ENCODE measurements at regions not wholly inside any gene's neighbourhood (a gene's known extent, or its start where the extent isn't known, plus 50 kb on each side); places are given as distances from the start of the nearest gene placed in this dataset.

DNA sequence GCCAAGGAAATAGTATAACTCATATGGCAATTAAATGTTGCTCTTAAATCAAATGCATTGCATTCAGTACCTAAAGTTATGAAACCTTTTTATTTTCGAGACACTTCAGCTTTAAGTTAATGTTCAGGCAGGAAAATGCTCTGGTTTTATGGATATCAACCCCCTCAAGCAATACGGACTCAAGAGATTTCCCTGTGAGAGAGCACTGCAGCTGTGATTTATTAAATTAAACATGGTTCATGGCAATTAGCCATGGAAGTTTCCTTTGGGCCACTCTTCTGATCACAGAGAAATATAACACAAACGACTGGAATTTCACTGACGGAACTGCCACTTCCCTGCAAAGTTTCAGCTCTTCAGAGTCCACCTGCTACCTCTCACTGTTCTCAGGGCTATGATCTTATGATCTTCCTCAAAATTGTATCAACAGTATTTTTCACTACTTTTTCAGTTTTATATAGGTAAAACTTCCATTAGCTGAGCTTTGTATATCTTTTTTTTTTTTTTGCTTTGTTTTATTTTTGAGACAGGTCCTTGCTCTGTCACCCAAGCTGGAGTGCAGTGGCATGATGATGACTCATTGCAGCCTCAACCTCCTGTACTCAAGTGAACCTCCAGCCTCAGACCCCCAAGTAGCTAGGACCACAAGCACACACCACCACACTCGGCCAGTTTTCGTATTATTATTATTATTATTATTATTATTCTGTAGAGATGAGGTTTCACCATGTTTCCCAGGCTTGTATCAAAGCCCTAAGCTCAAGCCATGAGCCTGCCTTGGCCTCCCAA, 923.1 kb upstream of the TMPRSS15 start:
- no peak for DNase-seq (ENCODE audit: low read depth)
- no peak overlapping the region for H3K4me3 ChIP-seq (ENCODE audit: low read depth, low read length)
- TF ChIP-seq MYC (IDR thresholded peaks at IDR 0.05; ENCODE audit: low read depth, low read length): no peak
- TF ChIP-seq, protein P1, sequence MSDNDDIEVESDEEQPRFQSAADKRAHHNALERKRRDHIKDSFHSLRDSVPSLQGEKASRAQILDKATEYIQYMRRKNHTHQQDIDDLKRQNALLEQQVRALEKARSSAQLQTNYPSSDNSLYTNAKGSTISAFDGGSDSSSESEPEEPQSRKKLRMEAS (IDR thresholded peaks at IDR 0.05; ENCODE audit: low read depth, low read length): no peak
- TF ChIP-seq, protein P2, sequence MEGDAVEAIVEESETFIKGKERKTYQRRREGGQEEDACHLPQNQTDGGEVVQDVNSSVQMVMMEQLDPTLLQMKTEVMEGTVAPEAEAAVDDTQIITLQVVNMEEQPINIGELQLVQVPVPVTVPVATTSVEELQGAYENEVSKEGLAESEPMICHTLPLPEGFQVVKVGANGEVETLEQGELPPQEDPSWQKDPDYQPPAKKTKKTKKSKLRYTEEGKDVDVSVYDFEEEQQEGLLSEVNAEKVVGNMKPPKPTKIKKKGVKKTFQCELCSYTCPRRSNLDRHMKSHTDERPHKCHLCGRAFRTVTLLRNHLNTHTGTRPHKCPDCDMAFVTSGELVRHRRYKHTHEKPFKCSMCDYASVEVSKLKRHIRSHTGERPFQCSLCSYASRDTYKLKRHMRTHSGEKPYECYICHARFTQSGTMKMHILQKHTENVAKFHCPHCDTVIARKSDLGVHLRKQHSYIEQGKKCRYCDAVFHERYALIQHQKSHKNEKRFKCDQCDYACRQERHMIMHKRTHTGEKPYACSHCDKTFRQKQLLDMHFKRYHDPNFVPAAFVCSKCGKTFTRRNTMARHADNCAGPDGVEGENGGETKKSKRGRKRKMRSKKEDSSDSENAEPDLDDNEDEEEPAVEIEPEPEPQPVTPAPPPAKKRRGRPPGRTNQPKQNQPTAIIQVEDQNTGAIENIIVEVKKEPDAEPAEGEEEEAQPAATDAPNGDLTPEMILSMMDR (IDR thresholded peaks at IDR 0.05; ENCODE audit: low read depth, low read length): no peak
- no peak for TF ChIP-seq POLR2A (IDR thresholded peaks at IDR 0.05; ENCODE audit: extremely low read depth, insufficient read length)

DNA sequence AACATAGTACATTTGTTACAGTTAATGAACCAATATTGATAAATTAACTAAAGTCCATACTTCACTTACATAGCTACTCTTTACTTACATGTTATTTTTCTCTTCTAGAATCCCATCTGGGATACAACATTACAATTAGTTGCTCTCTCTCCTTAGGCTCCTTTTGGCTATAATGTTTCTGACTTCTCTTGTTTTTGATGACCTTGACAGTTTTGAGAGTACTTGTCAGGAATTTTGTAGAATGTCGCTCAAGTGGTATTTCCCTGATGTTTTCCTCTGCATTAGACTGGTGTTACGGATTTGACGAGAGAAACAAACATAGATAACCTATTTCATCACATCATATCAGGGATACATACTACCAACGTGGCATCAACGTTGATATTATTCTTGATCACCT, 925.4 kb upstream of the TMPRSS15 start:
- TF ChIP-seq MYC (IDR thresholded peaks at IDR 0.05; ENCODE audit: low read depth, low read length) (no peak), POLR2A (IDR thresholded peaks at IDR 0.05; ENCODE audit: extremely low read depth, insufficient read length) (no peak)
- TF ChIP-seq, protein P2 (IDR thresholded peaks at IDR 0.05; ENCODE audit: low read depth, low read length): no peak
- TF ChIP-seq, protein P1 (IDR thresholded peaks at IDR 0.05; ENCODE audit: low read depth, low read length): no peak
- DNase-seq (ENCODE audit: low read depth): no peak
- H3K4me3 ChIP-seq (ENCODE audit: low read depth, low read length): no peak overlapping the region

DNA sequence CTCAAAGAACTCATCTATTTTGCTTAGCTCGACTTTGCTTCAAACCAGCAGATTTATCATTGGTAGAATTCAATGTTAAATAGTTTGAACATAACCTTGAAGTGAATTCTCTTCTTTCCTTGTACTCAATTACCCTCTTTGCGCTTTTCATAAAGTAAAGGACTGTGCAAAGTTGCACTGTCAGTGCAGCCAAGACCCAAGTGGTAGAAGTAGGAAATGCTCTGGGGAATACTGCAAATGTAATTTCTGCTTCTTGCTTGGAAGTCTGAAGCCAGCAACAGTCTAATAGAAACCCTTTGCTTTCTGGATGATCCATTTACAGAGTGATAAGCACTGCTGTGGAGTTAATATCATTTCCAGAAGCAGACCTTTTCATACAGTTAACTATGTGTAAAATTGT, 936.7 kb upstream of the TMPRSS15 start:
- DNase-seq (ENCODE audit: low read depth): peak; percentile 1
- no peak overlapping the region for H3K4me3 ChIP-seq (ENCODE audit: low read depth, low read length)

DNA sequence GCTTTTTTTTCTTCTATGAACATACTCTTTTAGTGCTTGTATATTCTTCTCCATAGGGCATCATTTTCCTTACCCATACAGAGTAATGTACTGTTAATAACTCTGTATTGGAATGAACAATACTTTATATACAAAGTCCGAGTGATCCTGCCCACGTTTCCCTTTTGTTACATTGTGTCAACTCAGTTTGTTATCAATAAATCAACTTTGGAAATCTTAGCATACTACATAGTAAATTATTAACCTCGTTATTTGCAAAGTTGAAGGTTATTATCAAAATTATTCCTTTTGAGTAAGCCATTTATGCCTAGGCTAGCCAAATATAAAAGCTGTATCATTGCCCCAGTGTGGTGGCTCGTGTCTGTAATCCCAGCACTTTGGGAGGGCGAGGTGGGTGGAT, 937.4 kb upstream of the TMPRSS15 start:
- no peak for DNase-seq (ENCODE audit: low read depth)
- TF ChIP-seq, protein P1 (IDR thresholded peaks at IDR 0.05; ENCODE audit: low read depth, low read length): no peak
- TF ChIP-seq, protein P2 (IDR thresholded peaks at IDR 0.05; ENCODE audit: low read depth, low read length): no peak
- TF ChIP-seq POLR2A (IDR thresholded peaks at IDR 0.05; ENCODE audit: extremely low read depth, insufficient read length): no peak
- no peak for TF ChIP-seq MYC (IDR thresholded peaks at IDR 0.05; ENCODE audit: low read depth, low read length)
- H3K4me3 ChIP-seq (ENCODE audit: low read depth, low read length): no peak overlapping the region

More for the DNA sequence above, 936.7 kb upstream of the TMPRSS15 start:
- TF ChIP-seq, protein P2 (IDR thresholded peaks at IDR 0.05; ENCODE audit: low read depth, low read length): no peak
- TF ChIP-seq, protein P1 (IDR thresholded peaks at IDR 0.05; ENCODE audit: low read depth, low read length): no peak
- no peak for TF ChIP-seq POLR2A (IDR thresholded peaks at IDR 0.05; ENCODE audit: extremely low read depth, insufficient read length)
- no peak for TF ChIP-seq MYC (IDR thresholded peaks at IDR 0.05; ENCODE audit: low read depth, low read length)

DNA sequence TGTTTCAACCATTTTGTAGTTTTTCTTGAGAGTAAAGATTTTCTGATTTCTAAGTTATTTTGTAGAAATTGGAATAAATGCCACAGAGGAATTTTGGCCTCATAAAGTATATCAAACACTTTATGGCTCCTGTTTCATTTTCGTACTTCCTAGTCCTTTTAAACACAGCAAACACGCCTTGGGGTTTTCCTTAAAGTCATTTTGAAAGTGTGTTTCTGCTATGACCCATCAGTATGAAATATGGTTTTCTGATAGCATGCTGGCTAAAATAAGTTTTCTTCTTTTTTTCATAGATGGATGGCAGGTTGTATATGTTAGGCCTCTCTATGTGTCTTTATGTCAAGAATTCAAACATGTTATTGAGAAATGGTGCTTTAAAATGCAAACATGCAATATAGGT, 940.1 kb upstream of the TMPRSS15 start:
- DNase-seq (ENCODE audit: low read depth): no peak
- TF ChIP-seq, protein P2 (IDR thresholded peaks at IDR 0.05; ENCODE audit: low read depth, low read length): no peak
- TF ChIP-seq, protein P1 (IDR thresholded peaks at IDR 0.05; ENCODE audit: low read depth, low read length): no peak
- no peak for TF ChIP-seq POLR2A (IDR thresholded peaks at IDR 0.05; ENCODE audit: extremely low read depth, insufficient read length)
- H3K4me3 ChIP-seq (ENCODE audit: low read depth, low read length): no peak overlapping the region
